ENCODE measurements at regions not wholly inside any gene's neighbourhood (a gene's known extent, or its start where the extent isn't known, plus 50 kb on each side); places are given as distances from the start of the nearest gene placed in this dataset.

DNA sequence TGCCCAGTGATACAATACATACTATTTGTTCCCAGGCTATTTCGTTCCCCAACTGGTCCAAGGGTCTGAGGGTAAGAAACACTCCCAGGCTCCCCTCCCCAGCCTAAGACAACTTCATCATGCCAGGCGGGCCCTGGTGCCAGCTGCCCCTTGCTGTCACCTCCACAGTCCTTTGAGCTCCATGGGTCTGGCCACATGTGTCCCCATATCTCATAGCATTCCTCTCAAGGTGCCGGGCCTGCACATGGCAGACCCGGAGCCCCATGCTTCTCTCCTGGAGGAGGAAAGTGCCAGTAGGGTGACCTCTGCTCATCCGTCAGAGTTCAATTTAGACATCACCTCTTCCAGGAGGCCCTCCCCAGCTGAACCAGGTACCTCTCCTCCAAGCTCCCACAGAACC, 120.5 kb downstream of the C5orf15 start:
- TF ChIP-seq, protein P1, sequence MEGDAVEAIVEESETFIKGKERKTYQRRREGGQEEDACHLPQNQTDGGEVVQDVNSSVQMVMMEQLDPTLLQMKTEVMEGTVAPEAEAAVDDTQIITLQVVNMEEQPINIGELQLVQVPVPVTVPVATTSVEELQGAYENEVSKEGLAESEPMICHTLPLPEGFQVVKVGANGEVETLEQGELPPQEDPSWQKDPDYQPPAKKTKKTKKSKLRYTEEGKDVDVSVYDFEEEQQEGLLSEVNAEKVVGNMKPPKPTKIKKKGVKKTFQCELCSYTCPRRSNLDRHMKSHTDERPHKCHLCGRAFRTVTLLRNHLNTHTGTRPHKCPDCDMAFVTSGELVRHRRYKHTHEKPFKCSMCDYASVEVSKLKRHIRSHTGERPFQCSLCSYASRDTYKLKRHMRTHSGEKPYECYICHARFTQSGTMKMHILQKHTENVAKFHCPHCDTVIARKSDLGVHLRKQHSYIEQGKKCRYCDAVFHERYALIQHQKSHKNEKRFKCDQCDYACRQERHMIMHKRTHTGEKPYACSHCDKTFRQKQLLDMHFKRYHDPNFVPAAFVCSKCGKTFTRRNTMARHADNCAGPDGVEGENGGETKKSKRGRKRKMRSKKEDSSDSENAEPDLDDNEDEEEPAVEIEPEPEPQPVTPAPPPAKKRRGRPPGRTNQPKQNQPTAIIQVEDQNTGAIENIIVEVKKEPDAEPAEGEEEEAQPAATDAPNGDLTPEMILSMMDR (conservative IDR thresholded peaks at IDR 0.05; ENCODE audit: low read length): no peak
- no peak for TF ChIP-seq EZH2phosphoT487 (IDR thresholded peaks at IDR 0.05; ENCODE audit: borderline replicate concordance)
